Activated T-helper 1 cell treated with Interleukin-2 at 50 U/mL for 16 hours (primary cell): ENCODE measurements at regions not wholly inside any gene's neighbourhood (a gene's known extent, or its start where the extent isn't known, plus 50 kb on each side); places are given as distances from the start of the nearest gene placed in this dataset.

Experiments
- DNase-seq: peaks from one replicate; pipeline ENCODE4 v3.0.0-alpha.2; 2020; ENCODE audit warnings: low read depth

GRCh38 chr2:150653351-150653750 lies 165.9 kb upstream of the RND3 start:
- DNase-seq, result no peak

GRCh38 chr2:150647943-150648342 lies 160.5 kb upstream of the RND3 start:
- DNase-seq, result no peak

- DNase-seq, result no peak
Observed at GRCh38 chr2:150646746-150647145, 159.3 kb upstream of the RND3 start.

- no peak for DNase-seq
Observed at GRCh38 chr2:150644298-150645067, 157.0 kb upstream of the RND3 start.

- no peak for DNase-seq
Observed at GRCh38 chr2:150643114-150643725, 155.8 kb upstream of the RND3 start.

- no peak for DNase-seq
Observed at GRCh38 chr2:150640039-150640438, 152.6 kb upstream of the RND3 start.

GRCh38 chr2:150639383-150639782 lies 151.9 kb upstream of the RND3 start:
- no peak for DNase-seq

- no peak for DNase-seq
Observed at GRCh38 chr2:150631236-150631821, 143.9 kb upstream of the RND3 start.

GRCh38 chr2:150630587-150631235 lies 143.2 kb upstream of the RND3 start:
- no peak for DNase-seq

GRCh38 chr2:150627526-150627925 lies 140.1 kb upstream of the RND3 start:
- DNase-seq, result no peak

- DNase-seq, result no peak
Observed at GRCh38 chr2:150626934-150627411, 139.5 kb upstream of the RND3 start.

- DNase-seq, result no peak
Observed at GRCh38 chr2:150625741-150626140, 138.3 kb upstream of the RND3 start.

- DNase-seq, result no peak
Observed at GRCh38 chr2:150625303-150625702, 137.8 kb upstream of the RND3 start.

GRCh38 chr2:150624001-150624401 lies 136.5 kb upstream of the RND3 start:
- DNase-seq, result no peak

GRCh38 chr2:150621526-150622213 lies 134.2 kb upstream of the RND3 start:
- no peak for DNase-seq

- DNase-seq, result no peak
Observed at GRCh38 chr2:150620855-150621254, 133.4 kb upstream of the RND3 start.

- DNase-seq, result no peak
Observed at GRCh38 chr2:150620416-150620815, 132.9 kb upstream of the RND3 start.

GRCh38 chr2:150619607-150620330 lies 132.3 kb upstream of the RND3 start:
- DNase-seq, result no peak

- DNase-seq, result no peak
Observed at GRCh38 chr2:150618245-150618895, 130.9 kb upstream of the RND3 start.

GRCh38 chr2:150617351-150617978 lies 130.0 kb upstream of the RND3 start:
- no peak for DNase-seq
